GM23338 (cell line): ENCODE measurements at regions not wholly inside any gene's neighbourhood (a gene's known extent, or its start where the extent isn't known, plus 50 kb on each side); places are given as distances from the start of the nearest gene placed in this dataset.

Source experiments
- ATAC-seq: fragments of 200-7000 bp; cut with Tn5 transposase; 3 replicates; pipeline ENCODE4 v1.9.1; 2020
- DNase-seq: peaks from one replicate; pipeline ENCODE4 v3.0.0-alpha.2; 2015; ENCODE audit warnings: low spot score
- H2AFZ ChIP-seq: fragments of 200-600 bp; sonication (generic); 2 replicates; pipeline ENCODE4 v1.8.0; 2016; ENCODE audit warnings: antibody characterized with exemption, mild to moderate bottlenecking, moderate library complexity
- H3F3A ChIP-seq: fragments of 200-600 bp; sonication (generic); replicated peaks from 2 replicates; pipeline ENCODE4 v1.8.0; 2017; ENCODE audit warnings: antibody characterized with exemption, mixed run types, low read depth
- H3K27ac ChIP-seq: fragments of 200-600 bp; sonication (generic); 2 replicates; pipeline ENCODE4 v1.6.1; 2016; ENCODE audit warnings: low read depth
- H3K27me3 ChIP-seq: fragments of 200-600 bp; sonication (generic); 2 replicates; pipeline ENCODE4 v1.8.0; 2016; ENCODE audit warnings: mild to moderate bottlenecking, mixed run types, moderate library complexity; ENCODE audit not compliant: insufficient read depth
- H3K36me3 ChIP-seq: fragments of 200-600 bp; sonication (generic); 2 replicates; pipeline ENCODE4 v1.8.0; 2016; ENCODE audit warnings: mild to moderate bottlenecking; ENCODE audit not compliant: insufficient read depth
- H3K4me1 ChIP-seq: fragments of 200-600 bp; sonication (generic); 2 replicates; pipeline ENCODE4 v1.8.0; 2016; ENCODE audit warnings: mild to moderate bottlenecking, moderate library complexity; ENCODE audit not compliant: insufficient read depth
- H3K4me2 ChIP-seq: fragments of 200-600 bp; sonication (generic); 2 replicates; pipeline ENCODE4 v1.7.1; 2017; ENCODE audit warnings: mixed run types
- H3K4me3 ChIP-seq: fragments of 200-600 bp; sonication (generic); 2 replicates; pipeline ENCODE4 v1.6.1; 2016; ENCODE audit warnings: mixed run types
- H3K79me2 ChIP-seq: fragments of 200-600 bp; sonication (generic); replicated peaks from 2 replicates; pipeline ENCODE4 v1.8.0; 2017; ENCODE audit warnings: mild to moderate bottlenecking; ENCODE audit not compliant: insufficient read depth
- H3K9me2 ChIP-seq: fragments of 200-600 bp; sonication (generic); 2 replicates; pipeline ENCODE4 v1.8.0; 2017; ENCODE audit not compliant: insufficient read depth
- H4K20me1 ChIP-seq: fragments of 200-600 bp; sonication (generic); replicated peaks from 2 replicates; pipeline ENCODE4 v1.8.0; 2017; ENCODE audit warnings: mild to moderate bottlenecking; ENCODE audit not compliant: insufficient read depth
- H3K27ac Mint-ChIP-seq: 2 replicates; pipeline ENCODE4 v1.8.0; 2020; ENCODE audit warnings: inconsistent platforms, mild to moderate bottlenecking, moderate library complexity, mixed read lengths
- H3K27me3 Mint-ChIP-seq: 3 replicates; pipeline ENCODE4 v1.8.0; 2022; ENCODE audit warnings: low read depth, mild to moderate bottlenecking, moderate library complexity, mixed read lengths, inconsistent platforms; ENCODE audit not compliant: insufficient read depth, poor library complexity
- H3K36me3 Mint-ChIP-seq: 3 replicates; pipeline ENCODE4 v1.8.0; 2021; ENCODE audit warnings: low read depth, mild to moderate bottlenecking, inconsistent platforms, moderate library complexity, mixed read lengths
- H3K4me1 Mint-ChIP-seq: 3 replicates; pipeline ENCODE4 v1.8.0; 2020; ENCODE audit warnings: mild to moderate bottlenecking, inconsistent platforms, mixed read lengths
- H3K4me3 Mint-ChIP-seq: 3 replicates; pipeline ENCODE4 v1.8.0; 2021; ENCODE audit warnings: moderate library complexity, mild to moderate bottlenecking, inconsistent platforms, mixed read lengths
- H3K9me3 Mint-ChIP-seq: 3 replicates; pipeline ENCODE4 v1.8.0; 2020; ENCODE audit warnings: moderate library complexity, mild to moderate bottlenecking, inconsistent platforms, mixed read lengths
- CREB1 ChIP-seq: fragments of 250-450 bp; sonication (Bioruptor Pico); IDR thresholded peaks from 2 replicates; pipeline ENCODE4 v1.5.0; 2020; ENCODE audit warnings: low read depth, mild to moderate bottlenecking, moderate library complexity
- ETS1 ChIP-seq: IDR thresholded peaks from 2 replicates; pipeline ENCODE4 v1.6.1; 2016; ENCODE audit warnings: antibody characterized with exemption
- EZH2 ChIP-seq: fragments of 200-600 bp; sonication (generic); IDR thresholded peaks from one replicate; pipeline ENCODE4 v1.8.0; 2017; ENCODE audit warnings: antibody characterized with exemption, mild to moderate bottlenecking, low read depth; ENCODE audit not compliant: unreplicated experiment
- EZH2phosphoT487 ChIP-seq: fragments of 200-600 bp; sonication (generic); IDR thresholded peaks from one replicate; pipeline ENCODE4 v1.8.1; 2018; ENCODE audit warnings: antibody characterized with exemption; ENCODE audit not compliant: unreplicated experiment
- JUNB ChIP-seq: IDR thresholded peaks from one replicate; pipeline ENCODE4 v1.6.1; 2016; ENCODE audit warnings: antibody characterized with exemption; ENCODE audit not compliant: unreplicated experiment
- NANOG ChIP-seq: IDR thresholded peaks from 2 replicates; pipeline ENCODE4 v1.6.1; 2016; ENCODE audit warnings: antibody characterized with exemption, borderline replicate concordance
- POLR2AphosphoS5 ChIP-seq: IDR thresholded peaks from 2 replicates; pipeline ENCODE4 v1.6.1; 2016; ENCODE audit warnings: antibody characterized with exemption, low read depth
- STAT1 ChIP-seq: IDR thresholded peaks from one replicate; pipeline ENCODE4 v1.6.1; 2016; ENCODE audit warnings: antibody characterized with exemption; ENCODE audit not compliant: unreplicated experiment
- ZNF114 ChIP-seq: fragments of 250-450 bp; sonication (Bioruptor Pico); IDR thresholded peaks from 2 replicates; pipeline ENCODE4 v1.5.0; 2020; ENCODE audit warnings: mild to moderate bottlenecking, moderate library complexity
- ZNF331 ChIP-seq: fragments of 250-450 bp; sonication (Bioruptor Pico); IDR thresholded peaks from 2 replicates; pipeline ENCODE4 v1.5.0; 2020; ENCODE audit warnings: low read depth, mild to moderate bottlenecking, moderate library complexity
- ZNF462 ChIP-seq: fragments of 250-450 bp; sonication (Bioruptor Pico); IDR thresholded peaks from 2 replicates; pipeline ENCODE4 v1.5.0; 2020; ENCODE audit warnings: mild to moderate bottlenecking, moderate library complexity
- TF ChIP-seq, protein P1 (sequence below), 2 experiments: fragments of 200-600 bp in 1 of 2; sonication (generic) in 1 of 2; conservative IDR thresholded peaks; 2 replicates each; pipeline versions ENCODE4 v1.5.1 to v1.6.1; 2016 to 2017; ENCODE audit warnings: antibody characterized with exemption in 2 of 2, low read depth in 2 of 2, mild to moderate bottlenecking in 2 of 2, moderate library complexity in 1 of 2
- TF ChIP-seq, protein P2 (sequence below): IDR thresholded peaks from one replicate; pipeline ENCODE4 v1.6.1; 2018; ENCODE audit warnings: antibody characterized with exemption; ENCODE audit not compliant: unreplicated experiment

DNA sequence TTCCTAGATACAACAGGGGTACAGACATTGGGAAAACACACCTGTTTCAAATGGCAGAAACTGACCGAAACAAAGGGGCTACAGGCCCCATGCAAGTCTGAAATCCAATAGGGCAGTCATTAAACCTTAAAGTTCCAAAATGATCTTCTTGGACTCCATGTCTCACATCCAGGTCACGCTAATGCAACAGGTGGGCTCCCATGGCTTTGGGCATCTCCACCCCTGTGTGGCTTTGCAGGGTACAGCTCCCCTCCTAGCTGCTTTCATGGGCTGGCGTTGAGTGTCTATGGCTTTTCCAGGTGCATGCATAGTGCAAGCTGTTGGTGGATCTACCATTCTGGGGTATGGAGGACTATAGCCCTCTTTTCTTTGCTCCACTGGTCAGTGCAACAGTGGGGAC lies 248.1 kb upstream of the RHOBTB1 start:
- no peak for DNase-seq
- TF ChIP-seq, protein P1, sequence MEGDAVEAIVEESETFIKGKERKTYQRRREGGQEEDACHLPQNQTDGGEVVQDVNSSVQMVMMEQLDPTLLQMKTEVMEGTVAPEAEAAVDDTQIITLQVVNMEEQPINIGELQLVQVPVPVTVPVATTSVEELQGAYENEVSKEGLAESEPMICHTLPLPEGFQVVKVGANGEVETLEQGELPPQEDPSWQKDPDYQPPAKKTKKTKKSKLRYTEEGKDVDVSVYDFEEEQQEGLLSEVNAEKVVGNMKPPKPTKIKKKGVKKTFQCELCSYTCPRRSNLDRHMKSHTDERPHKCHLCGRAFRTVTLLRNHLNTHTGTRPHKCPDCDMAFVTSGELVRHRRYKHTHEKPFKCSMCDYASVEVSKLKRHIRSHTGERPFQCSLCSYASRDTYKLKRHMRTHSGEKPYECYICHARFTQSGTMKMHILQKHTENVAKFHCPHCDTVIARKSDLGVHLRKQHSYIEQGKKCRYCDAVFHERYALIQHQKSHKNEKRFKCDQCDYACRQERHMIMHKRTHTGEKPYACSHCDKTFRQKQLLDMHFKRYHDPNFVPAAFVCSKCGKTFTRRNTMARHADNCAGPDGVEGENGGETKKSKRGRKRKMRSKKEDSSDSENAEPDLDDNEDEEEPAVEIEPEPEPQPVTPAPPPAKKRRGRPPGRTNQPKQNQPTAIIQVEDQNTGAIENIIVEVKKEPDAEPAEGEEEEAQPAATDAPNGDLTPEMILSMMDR (conservative IDR thresholded peaks at IDR 0.05; ENCODE audit: low read depth in 2 of 2): no peak
- TF ChIP-seq JUNB (no peak), ZNF462 (CRISPR knock-in tag) (no peak), POLR2AphosphoS5 (no peak), STAT1 (no peak), CREB1 (CRISPR knock-in tag) (no peak), ETS1 (no peak), EZH2phosphoT487 (no peak), ZNF114 (no peak), ZNF331 (CRISPR knock-in tag) (no peak), NANOG (no peak), EZH2 (no peak)
- TF ChIP-seq, protein P2, sequence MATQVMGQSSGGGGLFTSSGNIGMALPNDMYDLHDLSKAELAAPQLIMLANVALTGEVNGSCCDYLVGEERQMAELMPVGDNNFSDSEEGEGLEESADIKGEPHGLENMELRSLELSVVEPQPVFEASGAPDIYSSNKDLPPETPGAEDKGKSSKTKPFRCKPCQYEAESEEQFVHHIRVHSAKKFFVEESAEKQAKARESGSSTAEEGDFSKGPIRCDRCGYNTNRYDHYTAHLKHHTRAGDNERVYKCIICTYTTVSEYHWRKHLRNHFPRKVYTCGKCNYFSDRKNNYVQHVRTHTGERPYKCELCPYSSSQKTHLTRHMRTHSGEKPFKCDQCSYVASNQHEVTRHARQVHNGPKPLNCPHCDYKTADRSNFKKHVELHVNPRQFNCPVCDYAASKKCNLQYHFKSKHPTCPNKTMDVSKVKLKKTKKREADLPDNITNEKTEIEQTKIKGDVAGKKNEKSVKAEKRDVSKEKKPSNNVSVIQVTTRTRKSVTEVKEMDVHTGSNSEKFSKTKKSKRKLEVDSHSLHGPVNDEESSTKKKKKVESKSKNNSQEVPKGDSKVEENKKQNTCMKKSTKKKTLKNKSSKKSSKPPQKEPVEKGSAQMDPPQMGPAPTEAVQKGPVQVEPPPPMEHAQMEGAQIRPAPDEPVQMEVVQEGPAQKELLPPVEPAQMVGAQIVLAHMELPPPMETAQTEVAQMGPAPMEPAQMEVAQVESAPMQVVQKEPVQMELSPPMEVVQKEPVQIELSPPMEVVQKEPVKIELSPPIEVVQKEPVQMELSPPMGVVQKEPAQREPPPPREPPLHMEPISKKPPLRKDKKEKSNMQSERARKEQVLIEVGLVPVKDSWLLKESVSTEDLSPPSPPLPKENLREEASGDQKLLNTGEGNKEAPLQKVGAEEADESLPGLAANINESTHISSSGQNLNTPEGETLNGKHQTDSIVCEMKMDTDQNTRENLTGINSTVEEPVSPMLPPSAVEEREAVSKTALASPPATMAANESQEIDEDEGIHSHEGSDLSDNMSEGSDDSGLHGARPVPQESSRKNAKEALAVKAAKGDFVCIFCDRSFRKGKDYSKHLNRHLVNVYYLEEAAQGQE: no peak
- no peaks in the 10 kb centered on the region for H3K27me3 Mint-ChIP-seq

More for the DNA sequence above, 248.1 kb upstream of the RHOBTB1 start:
- no peaks in the 10 kb centered on the region for H3K27me3 ChIP-seq
- H3K4me3 ChIP-seq: no peak overlapping the region
- ATAC-seq: no peak
- H3K9me2 ChIP-seq: 0 out of 2 replicates have a peak, but pooled peaks cover 10% of the 10 kb centered on the region
- Mint-ChIP-seq H3K36me3 (peaks cover 14% of the 10 kb centered on the region; the same call in 2 of the 3 replicates), H3K4me3 (no peak overlapping the region), H3K9me3 (peaks cover 19% of the 10 kb centered on the region), H3K27ac (no peak overlapping the region), H3K4me1 (no peaks in the 10 kb centered on the region; the same call in 2 of the 3 replicates)
- no peak overlapping the region for H3K27ac ChIP-seq
- no peak overlapping the region for H3K4me2 ChIP-seq
- no peaks in the 10 kb centered on the region for H3F3A ChIP-seq
- no peak overlapping the region for H2AFZ ChIP-seq
- H3K4me1 ChIP-seq: no peaks in the 10 kb centered on the region
- no peaks in the 10 kb centered on the region for H4K20me1 ChIP-seq
- no peaks in the 10 kb centered on the region for H3K79me2 ChIP-seq
- no peaks in the 10 kb centered on the region for H3K36me3 ChIP-seq
